ENCODE measurements at regions not wholly inside any gene's neighbourhood (a gene's known extent, or its start where the extent isn't known, plus 50 kb on each side); places are given as distances from the start of the nearest gene placed in this dataset.

GRCh38 chr4:188262464-188262863 lies 123.2 kb downstream of the TRIML1 start:
- Mint-ChIP-seq H3K9me3 (peaks cover 3% of the 10 kb centered on the region), H3K27me3 (no peaks in the 10 kb centered on the region), H3K4me1 (no peaks in the 10 kb centered on the region), H3K27ac (no peak overlapping the region), H3K36me3 (no peaks in the 10 kb centered on the region), H3K4me3 (no peak overlapping the region)
- DNase-seq = no peak
- POLR2A ChIA-PET = no interaction called here
- no peak for ATAC-seq (ENCODE audit: low read depth)

GRCh38 chr4:188263321-188263720 lies 124.1 kb downstream of the TRIML1 start:
- Mint-ChIP-seq H3K4me1 (no peaks in the 10 kb centered on the region), H3K27me3 (no peaks in the 10 kb centered on the region), H3K27ac (no peak overlapping the region), H3K36me3 (no peaks in the 10 kb centered on the region), H3K4me3 (no peak overlapping the region), H3K9me3 (peaks cover 3% of the 10 kb centered on the region)
- DNase-seq (no peak), ATAC-seq (ENCODE audit: low read depth) (no peak)
- POLR2A ChIA-PET = no interaction called here

- POLR2A ChIA-PET = no interaction called here
- Mint-ChIP-seq H3K36me3 (no peaks in the 10 kb centered on the region), H3K4me1 (no peaks in the 10 kb centered on the region), H3K9me3 (peaks cover 3% of the 10 kb centered on the region), H3K4me3 (no peak overlapping the region), H3K27ac (no peak overlapping the region), H3K27me3 (no peaks in the 10 kb centered on the region)
- DNase-seq (no peak), ATAC-seq (ENCODE audit: low read depth) (no peak)
These were observed 127.1 kb downstream of the TRIML1 start for GRCh38 chr4:188266386-188266785.

GRCh38 chr4:188268131-188268908 lies 129.1 kb downstream of the TRIML1 start:
- H3K4me1 Mint-ChIP-seq = no peaks in the 10 kb centered on the region
- H3K4me3 Mint-ChIP-seq = no peak overlapping the region
- H3K27me3 Mint-ChIP-seq = no peaks in the 10 kb centered on the region

GRCh38 chr4:188270273-188271069 lies 131.2 kb downstream of the TRIML1 start:
- Mint-ChIP-seq H3K4me3 (no peak overlapping the region), H3K9me3 (peaks cover 3% of the 10 kb centered on the region)
- POLR2A ChIA-PET = no interaction called here

More at GRCh38 chr4:188268131-188268908, 129.1 kb downstream of the TRIML1 start:
- Mint-ChIP-seq H3K27ac (no peak overlapping the region), H3K36me3 (no peaks in the 10 kb centered on the region), H3K9me3 (peaks cover 3% of the 10 kb centered on the region)
- ATAC-seq (ENCODE audit: low read depth) (no peak), DNase-seq (no peak)
- POLR2A ChIA-PET = no interaction called here

GRCh38 chr4:188275686-188276085 lies 136.4 kb downstream of the TRIML1 start:
- Mint-ChIP-seq H3K4me1 (no peaks in the 10 kb centered on the region), H3K27ac (no peak overlapping the region), H3K27me3 (no peaks in the 10 kb centered on the region), H3K4me3 (no peak overlapping the region), H3K9me3 (peaks cover 4% of the 10 kb centered on the region), H3K36me3 (no peaks in the 10 kb centered on the region)
- DNase-seq = no peak
- ATAC-seq (ENCODE audit: low read depth) = no peak
- POLR2A ChIA-PET = no interaction called here

More at GRCh38 chr4:188270273-188271069, 131.2 kb downstream of the TRIML1 start:
- Mint-ChIP-seq H3K27me3 (no peaks in the 10 kb centered on the region), H3K36me3 (no peaks in the 10 kb centered on the region), H3K27ac (no peak overlapping the region), H3K4me1 (no peaks in the 10 kb centered on the region)
- no peak for ATAC-seq (ENCODE audit: low read depth)
- no peak for DNase-seq

GRCh38 chr4:188279184-188279583 lies 139.9 kb downstream of the TRIML1 start:
- H3K27ac Mint-ChIP-seq = no peak overlapping the region
- no peak overlapping the region for H3K4me3 Mint-ChIP-seq
- DNase-seq (no peak), ATAC-seq (ENCODE audit: low read depth) (no peak)
- peaks cover 3% of the 10 kb centered on the region for H3K27me3 Mint-ChIP-seq
- POLR2A ChIA-PET = interaction anchor here (0.6 kb wide), 1 partner anchor 635 kb away, joined by 3 read pairs; no protein-coding TSS in a partner anchor
- no peaks in the 10 kb centered on the region for H3K4me1 Mint-ChIP-seq
- H3K36me3 Mint-ChIP-seq = no peaks in the 10 kb centered on the region
- peaks cover 4% of the 10 kb centered on the region for H3K9me3 Mint-ChIP-seq

GRCh38 chr4:188282471-188283232 lies 143.4 kb downstream of the TRIML1 start:
- Mint-ChIP-seq H3K27ac (no peak overlapping the region), H3K27me3 (peaks cover 3% of the 10 kb centered on the region), H3K9me3 (peaks cover 7% of the 10 kb centered on the region), H3K36me3 (peaks cover 1% of the 10 kb centered on the region), H3K4me3 (no peak overlapping the region), H3K4me1 (no peaks in the 10 kb centered on the region)
- DNase-seq (no peak), ATAC-seq (ENCODE audit: low read depth) (no peak)
- POLR2A ChIA-PET = no interaction called here

- no peak for ATAC-seq (ENCODE audit: low read depth)
- DNase-seq = no peak
- Mint-ChIP-seq H3K27me3 (peaks cover 3% of the 10 kb centered on the region), H3K9me3 (peaks cover 8% of the 10 kb centered on the region), H3K4me1 (no peaks in the 10 kb centered on the region), H3K27ac (no peak overlapping the region), H3K4me3 (no peak overlapping the region), H3K36me3 (peaks cover 1% of the 10 kb centered on the region)
- POLR2A ChIA-PET = no interaction called here
These were observed 148.1 kb downstream of the TRIML1 start for GRCh38 chr4:188287169-188287894.

GRCh38 chr4:188289531-188290125 lies 150.4 kb downstream of the TRIML1 start:
- no peak overlapping the region for H3K4me3 Mint-ChIP-seq
- peaks cover 1% of the 10 kb centered on the region for H3K36me3 Mint-ChIP-seq
- ATAC-seq (ENCODE audit: low read depth) (no peak), DNase-seq (no peak)
- H3K4me1 Mint-ChIP-seq = no peaks in the 10 kb centered on the region
- H3K9me3 Mint-ChIP-seq = peaks cover 8% of the 10 kb centered on the region
- no peak overlapping the region for H3K27ac Mint-ChIP-seq
- POLR2A ChIA-PET = no interaction called here
- H3K27me3 Mint-ChIP-seq = no peaks in the 10 kb centered on the region

GRCh38 chr4:188295899-188296298 lies 156.7 kb downstream of the TRIML1 start:
- no peaks in the 10 kb centered on the region for H3K36me3 Mint-ChIP-seq
- no peak for DNase-seq
- POLR2A ChIA-PET = no interaction called here
- ATAC-seq (ENCODE audit: low read depth) = no peak
- no peaks in the 10 kb centered on the region for H3K27me3 Mint-ChIP-seq
- no peak overlapping the region for H3K27ac Mint-ChIP-seq
- peaks cover 6% of the 10 kb centered on the region for H3K9me3 Mint-ChIP-seq
- H3K4me3 Mint-ChIP-seq = no peak overlapping the region
- H3K4me1 Mint-ChIP-seq = no peaks in the 10 kb centered on the region

- POLR2A ChIA-PET = no interaction called here
- no peak for DNase-seq
These were observed 157.1 kb downstream of the TRIML1 start for GRCh38 chr4:188296331-188296730.

GRCh38 chr4:188297873-188298272 lies 158.6 kb downstream of the TRIML1 start:
- Mint-ChIP-seq H3K9me3 (peaks cover 11% of the 10 kb centered on the region), H3K36me3 (no peaks in the 10 kb centered on the region), H3K27me3 (no peaks in the 10 kb centered on the region), H3K27ac (no peak overlapping the region), H3K4me1 (no peaks in the 10 kb centered on the region), H3K4me3 (no peak overlapping the region)
- no peak for ATAC-seq (ENCODE audit: low read depth)
- no peak for DNase-seq
- POLR2A ChIA-PET = no interaction called here

More at GRCh38 chr4:188296331-188296730, 157.1 kb downstream of the TRIML1 start:
- ATAC-seq (ENCODE audit: low read depth) = no peak
- Mint-ChIP-seq H3K4me3 (no peak overlapping the region), H3K27me3 (no peaks in the 10 kb centered on the region), H3K36me3 (no peaks in the 10 kb centered on the region), H3K4me1 (no peaks in the 10 kb centered on the region), H3K9me3 (peaks cover 6% of the 10 kb centered on the region), H3K27ac (no peak overlapping the region)
